ENCODE measurements at regions not wholly inside any gene's neighbourhood (a gene's known extent, or its start where the extent isn't known, plus 50 kb on each side); places are given as distances from the start of the nearest gene placed in this dataset.
"Not testable (repeated sequence)": the region's sequence is repeated elsewhere in the genome, so short reads cannot be mapped to it uniquely, and the experiment has no call there.

GRCh38 chr16:59030923-59031485, 296.9 kb upstream of the GOT2 start:
- Histone ChIP-seq H3K9ac (no peak overlapping the region), H3K27me3 (replicated peaks; ENCODE audit: insufficient read depth) (no peaks in the 10 kb centered on the region), H3K27ac (no peak overlapping the region), H3K4me3 (no peak overlapping the region), H2AFZ (no peak overlapping the region), H4K20me1 (ENCODE audit: insufficient read depth) (no peaks in the 10 kb centered on the region), H3K9me3 (ENCODE audit: low read depth) (no peaks in the 10 kb centered on the region), H3K9me2 (ENCODE audit: insufficient read depth) (no peaks in the 10 kb centered on the region), H3F3A (ENCODE audit: insufficient read depth) (no peaks in the 10 kb centered on the region), H3K79me2 (ENCODE audit: insufficient read depth) (no peaks in the 10 kb centered on the region), H3K4me2 (ENCODE audit: unreplicated experiment) (no peak overlapping the region), H3K4me1 (ENCODE audit: insufficient read depth) (no peaks in the 10 kb centered on the region), H3K36me3 (ENCODE audit: low read depth) (no peaks in the 10 kb centered on the region)
- TF ChIP-seq EZH2 (IDR thresholded peaks at IDR 0.05; ENCODE audit: insufficient read depth, poor library complexity, severe bottlenecking): no peak
- TF ChIP-seq EZH2phosphoT487 (IDR thresholded peaks at IDR 0.05; ENCODE audit: insufficient read depth, low read depth): no peak
- in situ Hi-C loops (cut with MboI): no loop called here
- DNase-seq: no peak
- 32% methylated on average over 6 of the region's 6 CpGs for WGBS, 2 experiments (ENCODE audit: low coverage in 1 of 2, low lambda C conversion rate in 2 of 2, missing lambda C conversion rate in 2 of 2)

DNA sequence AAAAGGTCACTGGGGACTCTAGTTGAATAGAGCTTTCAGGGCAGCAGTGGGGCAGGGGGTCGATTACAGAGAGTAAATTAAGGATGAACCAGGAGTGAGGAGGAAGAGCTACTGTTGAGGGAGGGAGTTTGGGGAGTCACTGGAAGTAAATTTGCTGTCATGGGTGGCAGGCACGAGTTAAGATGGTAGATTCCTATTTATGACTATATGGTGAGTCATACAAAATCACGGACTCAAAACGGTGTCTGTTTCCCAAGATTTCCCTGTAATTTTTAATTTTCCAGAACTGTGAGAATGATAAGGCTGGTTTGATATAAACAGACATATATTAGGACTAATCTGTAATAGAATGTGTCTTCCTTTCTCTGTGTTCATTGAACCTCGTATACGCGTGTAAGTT, 287.6 kb upstream of the GOT2 start:
- H3K27me3 ChIP-seq (replicated peaks; ENCODE audit: insufficient read depth): no peaks in the 10 kb centered on the region
- WGBS, 2 experiments (ENCODE audit: low coverage in 1 of 2, low lambda C conversion rate in 2 of 2, missing lambda C conversion rate in 2 of 2): 53 to 55% methylated on average over 7 of the region's 7 CpGs
- no peak overlapping the region for H2AFZ ChIP-seq
- H3K9me2 ChIP-seq (ENCODE audit: insufficient read depth): no peaks in the 10 kb centered on the region
- H3K9ac ChIP-seq: no peak overlapping the region
- no peak for TF ChIP-seq EZH2 (IDR thresholded peaks at IDR 0.05; ENCODE audit: insufficient read depth, poor library complexity, severe bottlenecking)
- TF ChIP-seq EZH2phosphoT487 (IDR thresholded peaks at IDR 0.05; ENCODE audit: insufficient read depth, low read depth): no peak
- no peak overlapping the region for H3K4me2 ChIP-seq (ENCODE audit: unreplicated experiment)
- H4K20me1 ChIP-seq (ENCODE audit: insufficient read depth): no peaks in the 10 kb centered on the region
- no peaks in the 10 kb centered on the region for H3F3A ChIP-seq (ENCODE audit: insufficient read depth)
- H3K36me3 ChIP-seq (ENCODE audit: low read depth): no peaks in the 10 kb centered on the region
- in situ Hi-C loops (cut with MboI): no loop called here
- H3K4me3 ChIP-seq: no peak overlapping the region
- DNase-seq: no peak
- no peaks in the 10 kb centered on the region for H3K4me1 ChIP-seq (ENCODE audit: insufficient read depth)
- H3K27ac ChIP-seq: no peak overlapping the region
- H3K9me3 ChIP-seq (ENCODE audit: low read depth): no peaks in the 10 kb centered on the region
- no peaks in the 10 kb centered on the region for H3K79me2 ChIP-seq (ENCODE audit: insufficient read depth)

GRCh38 chr16:59013930-59014329, 279.8 kb upstream of the GOT2 start:
- Histone ChIP-seq H3K9me2 (ENCODE audit: insufficient read depth) (no peaks in the 10 kb centered on the region), H2AFZ (no peak overlapping the region), H4K20me1 (ENCODE audit: insufficient read depth) (no peaks in the 10 kb centered on the region), H3K9me3 (ENCODE audit: low read depth) (no peaks in the 10 kb centered on the region), H3K4me2 (ENCODE audit: unreplicated experiment) (no peak overlapping the region), H3K27ac (no peak overlapping the region), H3K9ac (no peak overlapping the region), H3K36me3 (ENCODE audit: low read depth) (no peaks in the 10 kb centered on the region), H3K79me2 (ENCODE audit: insufficient read depth) (no peaks in the 10 kb centered on the region), H3F3A (ENCODE audit: insufficient read depth) (no peaks in the 10 kb centered on the region), H3K4me3 (no peak overlapping the region), H3K4me1 (ENCODE audit: insufficient read depth) (no peaks in the 10 kb centered on the region), H3K27me3 (replicated peaks; ENCODE audit: insufficient read depth) (no peaks in the 10 kb centered on the region)
- TF ChIP-seq EZH2 (IDR thresholded peaks at IDR 0.05; ENCODE audit: insufficient read depth, poor library complexity, severe bottlenecking) (no peak), EZH2phosphoT487 (IDR thresholded peaks at IDR 0.05; ENCODE audit: insufficient read depth, low read depth) (no peak)
- 22 to 30% methylated on average over 6 of the region's 6 CpGs for WGBS, 2 experiments (ENCODE audit: low coverage in 1 of 2, low lambda C conversion rate in 2 of 2, missing lambda C conversion rate in 2 of 2)
- in situ Hi-C loops (cut with MboI): no loop called here
- no peak for DNase-seq

DNA sequence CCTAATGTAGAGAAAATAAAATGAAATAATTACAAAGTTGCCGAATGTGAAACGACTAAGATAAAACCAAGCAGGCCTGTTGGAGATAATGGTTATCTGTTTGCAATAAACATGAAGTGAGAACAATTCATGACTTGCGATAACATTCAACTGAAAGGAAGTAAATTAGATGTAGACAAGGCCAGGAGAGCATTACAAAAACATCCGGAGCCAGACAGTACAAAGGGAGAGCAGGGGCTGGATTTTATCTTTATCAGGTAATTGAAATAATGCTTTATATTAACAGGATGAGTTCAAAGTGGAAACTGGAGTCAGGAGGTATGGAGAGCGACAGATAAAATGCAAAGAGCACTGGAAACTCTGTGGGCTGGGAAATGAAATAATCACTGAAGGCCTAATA, 265.6 kb upstream of the GOT2 start:
- TF ChIP-seq EZH2phosphoT487 (IDR thresholded peaks at IDR 0.05; ENCODE audit: insufficient read depth, low read depth) (no peak), EZH2 (IDR thresholded peaks at IDR 0.05; ENCODE audit: insufficient read depth, poor library complexity, severe bottlenecking) (no peak)
- H3K27ac ChIP-seq: no peak overlapping the region
- no peak for DNase-seq
- no peaks in the 10 kb centered on the region for H3F3A ChIP-seq (ENCODE audit: insufficient read depth)
- 24 to 27% methylated on average over 5 of the region's 5 CpGs for WGBS, 2 experiments (ENCODE audit: low coverage in 1 of 2, low lambda C conversion rate in 2 of 2, missing lambda C conversion rate in 2 of 2)
- H3K9me3 ChIP-seq (ENCODE audit: low read depth): no peaks in the 10 kb centered on the region
- no peak overlapping the region for H3K9ac ChIP-seq
- in situ Hi-C loops (cut with MboI): no loop called here
- H4K20me1 ChIP-seq (ENCODE audit: insufficient read depth): no peaks in the 10 kb centered on the region
- H2AFZ ChIP-seq: no peak overlapping the region
- no peak overlapping the region for H3K4me2 ChIP-seq (ENCODE audit: unreplicated experiment)
- H3K9me2 ChIP-seq (ENCODE audit: insufficient read depth): no peaks in the 10 kb centered on the region
- H3K27me3 ChIP-seq (replicated peaks; ENCODE audit: insufficient read depth): no peaks in the 10 kb centered on the region
- H3K36me3 ChIP-seq (ENCODE audit: low read depth): no peaks in the 10 kb centered on the region
- no peak overlapping the region for H3K4me3 ChIP-seq
- no peaks in the 10 kb centered on the region for H3K4me1 ChIP-seq (ENCODE audit: insufficient read depth)
- H3K79me2 ChIP-seq (ENCODE audit: insufficient read depth): no peaks in the 10 kb centered on the region

DNA sequence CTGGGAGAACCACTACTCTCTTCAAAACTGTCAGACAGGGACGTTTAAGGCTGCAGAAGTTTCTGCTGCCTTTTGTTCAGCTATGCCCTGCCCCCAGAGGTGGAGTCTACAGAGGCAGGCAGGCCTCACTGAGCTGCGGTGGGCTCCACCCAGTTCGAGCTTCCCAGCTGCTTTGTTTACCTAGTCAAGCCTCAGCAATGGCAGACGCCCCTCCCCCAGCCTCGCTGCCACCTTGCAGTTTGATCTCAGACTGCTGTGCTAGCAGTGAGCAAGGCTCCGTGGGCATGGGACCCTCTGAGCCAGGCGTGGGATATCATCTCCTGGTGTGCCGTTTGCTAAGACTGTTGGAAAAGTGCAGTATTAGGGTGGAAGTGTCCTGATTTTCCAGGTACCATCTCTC, 258.6 kb upstream of the GOT2 start:
- H3K27ac ChIP-seq; H3K4me1 ChIP-seq (ENCODE audit: insufficient read depth); H3F3A ChIP-seq (ENCODE audit: insufficient read depth); H3K36me3 ChIP-seq (ENCODE audit: low read depth); H3K9ac ChIP-seq; H4K20me1 ChIP-seq (ENCODE audit: insufficient read depth); H3K27me3 ChIP-seq (replicated peaks; ENCODE audit: insufficient read depth); H3K9me3 ChIP-seq (ENCODE audit: low read depth); DNase-seq; H3K4me3 ChIP-seq; H3K4me2 ChIP-seq (ENCODE audit: unreplicated experiment); H3K9me2 ChIP-seq (ENCODE audit: insufficient read depth); H2AFZ ChIP-seq; H3K79me2 ChIP-seq (ENCODE audit: insufficient read depth); in situ Hi-C loops (cut with MboI): not testable (repeated sequence)
- WGBS, 2 experiments (ENCODE audit: low coverage in 1 of 2, low lambda C conversion rate in 2 of 2, missing lambda C conversion rate in 2 of 2): 22 to 23% methylated on average over 8 of the region's 8 CpGs

DNA sequence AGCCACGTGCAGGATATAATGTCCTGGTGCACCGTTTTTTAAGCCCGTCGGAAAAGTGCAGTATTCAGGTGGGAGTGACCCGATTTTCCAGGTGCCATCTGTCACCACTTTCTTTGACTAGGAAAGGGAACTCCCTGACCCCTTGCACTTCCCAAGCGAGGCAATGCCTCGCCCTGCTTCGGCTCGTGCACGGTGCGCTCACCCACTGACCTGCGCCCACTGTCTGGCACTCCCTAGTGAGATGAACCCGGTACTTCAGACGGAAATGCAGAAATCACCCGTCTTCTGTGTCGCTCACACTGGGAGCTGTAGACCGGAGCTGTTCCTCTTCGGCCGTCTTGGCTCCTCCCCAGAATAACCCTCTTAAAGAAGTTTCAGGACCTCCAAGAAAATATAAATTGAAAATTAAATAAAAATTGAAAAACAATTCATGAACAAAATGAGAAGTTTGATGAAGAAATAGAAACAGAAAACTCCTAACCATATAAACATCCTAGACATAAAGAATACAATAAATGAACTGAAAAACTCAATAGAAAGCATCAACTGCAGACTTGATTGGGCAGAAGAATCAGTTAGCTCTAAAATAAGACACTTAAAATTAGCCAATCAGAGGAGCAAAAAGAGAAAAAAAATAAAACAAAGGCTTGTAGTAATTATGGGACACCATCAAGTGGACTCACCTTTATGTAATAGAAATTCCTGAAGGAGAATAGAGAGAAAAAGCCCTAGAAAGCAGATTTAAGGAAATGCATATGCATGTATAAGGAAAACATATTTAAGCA, 249.3 kb upstream of the GOT2 start:
- H3K9me2 ChIP-seq (ENCODE audit: insufficient read depth); H4K20me1 ChIP-seq (ENCODE audit: insufficient read depth); H3K9me3 ChIP-seq (ENCODE audit: low read depth); DNase-seq; in situ Hi-C loops (cut with MboI); H3K9ac ChIP-seq; H2AFZ ChIP-seq; H3K36me3 ChIP-seq (ENCODE audit: low read depth); H3K4me2 ChIP-seq (ENCODE audit: unreplicated experiment); H3K27ac ChIP-seq; H3K4me1 ChIP-seq (ENCODE audit: insufficient read depth); H3K79me2 ChIP-seq (ENCODE audit: insufficient read depth); H3F3A ChIP-seq (ENCODE audit: insufficient read depth); H3K4me3 ChIP-seq; H3K27me3 ChIP-seq (replicated peaks; ENCODE audit: insufficient read depth): not testable (repeated sequence)
- WGBS, 2 experiments (ENCODE audit: low coverage in 1 of 2, low lambda C conversion rate in 2 of 2, missing lambda C conversion rate in 2 of 2): 53 to 57% methylated on average over 19 of the region's 19 CpGs
